ENCODE measurements at regions not wholly inside any gene's neighbourhood (a gene's known extent, or its start where the extent isn't known, plus 50 kb on each side); places are given as distances from the start of the nearest gene placed in this dataset.

DNA sequence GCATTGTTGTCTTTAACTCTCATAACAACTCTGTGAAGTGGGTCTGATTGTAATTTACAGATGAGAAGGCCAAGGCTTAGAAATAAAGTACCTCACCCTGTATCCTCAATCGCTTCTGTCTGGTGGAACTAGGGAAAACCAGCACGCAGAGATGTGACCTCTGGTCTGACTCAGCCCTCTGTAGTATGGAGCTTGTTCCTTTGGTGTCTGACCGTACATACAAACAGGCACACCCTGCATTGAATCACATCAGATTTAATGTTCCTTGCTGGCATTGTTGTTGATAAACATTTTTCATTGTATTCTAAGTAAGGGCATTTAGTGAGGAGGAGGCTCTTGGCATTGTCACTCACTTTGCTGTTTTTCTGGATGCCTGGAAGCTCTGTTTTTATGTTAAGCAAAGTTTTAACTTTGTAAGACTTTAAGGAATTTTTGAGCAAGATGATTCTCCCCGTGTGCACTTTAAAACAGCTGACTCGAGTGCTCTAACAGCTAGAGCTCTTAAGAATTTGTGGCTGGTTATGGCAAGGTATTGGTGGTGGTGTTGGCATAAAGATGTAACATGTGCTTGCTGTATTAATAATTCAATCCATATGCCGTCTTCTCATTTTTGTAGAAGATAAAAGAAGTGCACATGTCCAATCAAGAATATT is 89.0 kb upstream of the SPATA13 start:
- H3K27ac Mint-ChIP-seq (ENCODE audit: unreplicated experiment): no peak overlapping the region
- Histone ChIP-seq H3K27ac (ENCODE audit: low read depth, low read length) (no peak overlapping the region), H3K79me2 (ENCODE audit: insufficient read depth, low read length) (no peaks in the 10 kb centered on the region), H4K20me1 (ENCODE audit: insufficient read depth, low read length) (no peaks in the 10 kb centered on the region), H3K4me1 (ENCODE audit: insufficient read depth, low read length) (no peaks in the 10 kb centered on the region), H3K9ac (ENCODE audit: low read length) (no peak overlapping the region), H3K36me3 (ENCODE audit: insufficient read depth, low read length) (no peaks in the 10 kb centered on the region), H3K4me2 (ENCODE audit: low read length) (no peak overlapping the region), H3K9me3 (ENCODE audit: insufficient read depth, low read depth, low read length) (no peaks in the 10 kb centered on the region), H3K4me3 (ENCODE audit: insufficient read depth, low read depth, low read length) (no peak overlapping the region), H3K27me3 (ENCODE audit: insufficient read depth, low read length) (no peaks in the 10 kb centered on the region), H2AFZ (ENCODE audit: low read depth, low read length) (no peak overlapping the region)
- H3K27me3 Mint-ChIP-seq (ENCODE audit: low read depth, unreplicated experiment): no peaks in the 10 kb centered on the region
- H3K36me3 Mint-ChIP-seq (ENCODE audit: low read depth, unreplicated experiment): no peaks in the 10 kb centered on the region
- H3K4me3 Mint-ChIP-seq (ENCODE audit: unreplicated experiment): no peak overlapping the region
- FAIRE-seq: no peak
- no peak for DNase-seq (ENCODE audit: low read depth)
- peaks cover 21% of the 10 kb centered on the region for H3K4me1 Mint-ChIP-seq (ENCODE audit: low read depth, unreplicated experiment)
- no peaks in the 10 kb centered on the region for H3K9me3 Mint-ChIP-seq (ENCODE audit: unreplicated experiment)
- no peak for TF ChIP-seq CTCF (IDR thresholded peaks at IDR 0.05; ENCODE audit: insufficient read depth, low read depth, low read length)
- no peak for TF ChIP-seq EZH2 (IDR thresholded peaks at IDR 0.05; ENCODE audit: insufficient read depth, low read length)

DNA sequence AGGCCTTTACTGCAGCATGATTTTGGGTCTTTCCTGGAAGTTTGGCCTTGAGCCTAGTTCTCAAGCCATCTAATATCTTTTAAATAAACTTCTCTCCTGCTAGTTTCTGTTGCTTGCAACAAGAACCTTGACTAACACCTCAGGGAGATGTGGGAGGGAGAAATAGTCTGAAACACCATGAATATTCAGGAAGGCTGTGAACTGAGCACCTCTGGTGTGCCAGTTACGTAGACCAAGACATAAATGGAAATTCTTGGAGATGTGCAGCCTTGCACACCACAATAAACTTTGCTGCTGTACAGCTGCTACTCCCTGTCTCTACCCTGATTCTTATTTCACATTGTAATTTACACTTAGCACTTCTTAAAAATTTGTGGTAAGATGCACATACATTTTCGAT is 86.9 kb upstream of the SPATA13 start:
- H3K4me1 ChIP-seq (ENCODE audit: insufficient read depth, low read length): no peaks in the 10 kb centered on the region
- no peak overlapping the region for H3K27ac Mint-ChIP-seq (ENCODE audit: unreplicated experiment)
- FAIRE-seq: no peak
- no peak overlapping the region for H3K27ac ChIP-seq (ENCODE audit: low read depth, low read length)
- no peaks in the 10 kb centered on the region for H4K20me1 ChIP-seq (ENCODE audit: insufficient read depth, low read length)
- no peak overlapping the region for H2AFZ ChIP-seq (ENCODE audit: low read depth, low read length)
- H3K4me2 ChIP-seq (ENCODE audit: low read length): no peak overlapping the region
- peaks cover 16% of the 10 kb centered on the region for H3K4me1 Mint-ChIP-seq (ENCODE audit: low read depth, unreplicated experiment)
- no peaks in the 10 kb centered on the region for H3K79me2 ChIP-seq (ENCODE audit: insufficient read depth, low read length)
- H3K27me3 ChIP-seq (ENCODE audit: insufficient read depth, low read length): no peaks in the 10 kb centered on the region
- H3K4me3 Mint-ChIP-seq (ENCODE audit: unreplicated experiment): no peak overlapping the region
- H3K27me3 Mint-ChIP-seq (ENCODE audit: low read depth, unreplicated experiment): no peaks in the 10 kb centered on the region
- H3K9me3 ChIP-seq (ENCODE audit: insufficient read depth, low read depth, low read length): no peaks in the 10 kb centered on the region
- H3K36me3 Mint-ChIP-seq (ENCODE audit: low read depth, unreplicated experiment): no peaks in the 10 kb centered on the region
- H3K4me3 ChIP-seq (ENCODE audit: insufficient read depth, low read depth, low read length): no peak overlapping the region
- no peak for DNase-seq (ENCODE audit: low read depth)
- no peaks in the 10 kb centered on the region for H3K36me3 ChIP-seq (ENCODE audit: insufficient read depth, low read length)
- no peaks in the 10 kb centered on the region for H3K9me3 Mint-ChIP-seq (ENCODE audit: unreplicated experiment)
- TF ChIP-seq EZH2 (IDR thresholded peaks at IDR 0.05; ENCODE audit: insufficient read depth, low read length): no peak
- no peak for TF ChIP-seq CTCF (IDR thresholded peaks at IDR 0.05; ENCODE audit: insufficient read depth, low read depth, low read length)
- no peak overlapping the region for H3K9ac ChIP-seq (ENCODE audit: low read length)

DNA sequence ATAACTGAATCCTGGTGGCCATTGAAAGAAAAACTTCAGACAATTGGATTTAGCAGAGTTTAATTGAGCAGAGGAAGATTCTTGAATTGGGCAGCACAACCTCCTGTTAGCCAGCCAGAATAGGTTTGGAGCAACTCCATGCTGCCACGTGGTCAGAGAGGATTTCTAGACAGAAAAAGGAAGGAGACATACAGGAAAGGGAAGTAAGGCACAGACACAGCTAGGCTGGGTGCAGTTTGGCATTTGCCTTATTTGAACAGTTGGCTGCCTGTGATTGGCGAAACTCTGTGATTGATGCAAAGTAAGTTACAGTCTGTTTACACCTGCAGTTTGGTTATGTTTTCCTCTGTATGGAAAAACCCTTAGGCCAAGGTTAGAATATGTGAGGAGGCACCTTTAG is 85.8 kb upstream of the SPATA13 start:
- Histone ChIP-seq H2AFZ (ENCODE audit: low read depth, low read length) (no peak overlapping the region), H3K79me2 (ENCODE audit: insufficient read depth, low read length) (no peaks in the 10 kb centered on the region), H3K4me3 (ENCODE audit: insufficient read depth, low read depth, low read length) (no peak overlapping the region), H3K27ac (ENCODE audit: low read depth, low read length) (no peak overlapping the region), H4K20me1 (ENCODE audit: insufficient read depth, low read length) (no peaks in the 10 kb centered on the region), H3K27me3 (ENCODE audit: insufficient read depth, low read length) (no peaks in the 10 kb centered on the region), H3K9ac (ENCODE audit: low read length) (no peak overlapping the region), H3K9me3 (ENCODE audit: insufficient read depth, low read depth, low read length) (no peaks in the 10 kb centered on the region), H3K4me1 (ENCODE audit: insufficient read depth, low read length) (no peaks in the 10 kb centered on the region), H3K4me2 (ENCODE audit: low read length) (no peak overlapping the region), H3K36me3 (ENCODE audit: insufficient read depth, low read length) (no peaks in the 10 kb centered on the region)
- no peak overlapping the region for H3K27ac Mint-ChIP-seq (ENCODE audit: unreplicated experiment)
- no peaks in the 10 kb centered on the region for H3K27me3 Mint-ChIP-seq (ENCODE audit: low read depth, unreplicated experiment)
- H3K4me3 Mint-ChIP-seq (ENCODE audit: unreplicated experiment): no peak overlapping the region
- no peaks in the 10 kb centered on the region for H3K36me3 Mint-ChIP-seq (ENCODE audit: low read depth, unreplicated experiment)
- no peaks in the 10 kb centered on the region for H3K9me3 Mint-ChIP-seq (ENCODE audit: unreplicated experiment)
- TF ChIP-seq CTCF (IDR thresholded peaks at IDR 0.05; ENCODE audit: insufficient read depth, low read depth, low read length) (no peak), EZH2 (IDR thresholded peaks at IDR 0.05; ENCODE audit: insufficient read depth, low read length) (no peak)
- FAIRE-seq (no peak), DNase-seq (ENCODE audit: low read depth) (no peak)
- peaks cover 16% of the 10 kb centered on the region for H3K4me1 Mint-ChIP-seq (ENCODE audit: low read depth, unreplicated experiment)

Measured in astrocyte (in vitro differentiated cells and primary cell).